ENCODE measurements at regions not wholly inside any gene's neighbourhood (a gene's known extent, or its start where the extent isn't known, plus 50 kb on each side); places are given as distances from the start of the nearest gene placed in this dataset.
A peak's percentile ranks its signal among the peaks of the same experiment; 100 is the strongest.

- H3K4me1 ChIP-seq (ENCODE audit: insufficient read depth, low read length), result peaks cover 23% of the 10 kb centered on the region
- peak overlapping the region; percentile 62 for H3K27ac ChIP-seq (ENCODE audit: low read depth, low read length)
- H3K4me1 Mint-ChIP-seq, result peaks cover 16 to 31% (median 18%) of the 10 kb centered on the region in 4 donors
- ChIA-PET POLR2A (ENCODE audit: partially characterized antibody) (interaction anchor here (0.9 kb wide), 1 partner anchor 89 kb away, joined by 3 read pairs; no protein-coding TSS in a partner anchor), CTCF (ENCODE audit: partially characterized antibody) (interaction anchor here (1.5 kb wide), 1 partner anchor 28 kb away, joined by 4 read pairs; no protein-coding TSS in a partner anchor)
- H3K27me3 Mint-ChIP-seq, result no peaks in the 10 kb centered on the region
- H3K9me3 Mint-ChIP-seq, result peaks cover 6 to 27% (median 19%) of the 10 kb centered on the region in 8 donors
- H3K27ac Mint-ChIP-seq, result peak overlapping the region in 5 of 7 donors; percentile 35 to 85 (median 64)
- H3K4me3 ChIP-seq (ENCODE audit: low read length in 2 of 2), result peak overlapping the region; percentile 60 to 72
- peaks cover 3 to 24% of the 10 kb centered on the region in 2 donors for H3K36me3 Mint-ChIP-seq
- H3K9me3 ChIP-seq (ENCODE audit: control insufficient read depth in 1 of 2, low read length in 2 of 2), result peaks cover 0 to 4% of the 10 kb centered on the region in 2 donors
- DNase-seq, result peak; percentile 80 to 90 (median 82)
- peak overlapping the region; percentile 76 to 87 (median 83) for H3K4me3 Mint-ChIP-seq
- H3K36me3 ChIP-seq (ENCODE audit: insufficient read depth, low read length), result no peaks in the 10 kb centered on the region
- intact Hi-C loops (cut with micrococcal nuclease), result loop anchor here (1.0 to 2.0 kb wide), 5 partner anchors 59 to 1344 kb away; partner anchors contain the start of genes ZNF467 and ZNF862
- no peaks in the 10 kb centered on the region for H3K27me3 ChIP-seq (ENCODE audit: insufficient read depth, low read length)
Observed at GRCh38 chr7:149714081-149714909, 59.1 kb downstream of the ZNF467 start.

DNA sequence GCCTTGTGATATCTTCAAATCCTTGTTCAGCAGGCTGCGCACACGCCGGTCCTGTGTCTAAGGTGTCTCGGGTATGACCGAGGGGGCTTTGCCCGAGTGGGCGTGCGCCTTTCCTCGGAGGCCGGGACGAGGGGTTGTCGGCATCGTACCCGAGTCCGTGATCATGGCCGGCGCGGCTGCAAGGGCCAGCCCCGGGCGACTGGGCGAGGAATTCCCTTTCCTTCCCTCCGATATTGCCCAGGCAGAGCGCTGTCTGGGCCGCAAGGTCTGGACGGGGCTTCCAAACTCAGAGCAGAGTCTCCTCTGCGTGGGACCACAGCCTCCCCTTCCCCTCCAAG lies 59.7 kb downstream of the ZNF467 start:
- peaks cover 6 to 30% (median 21%) of the 10 kb centered on the region in 8 donors for H3K9me3 Mint-ChIP-seq
- no peak for DNase-seq
- peak overlapping the region in 3 of 7 donors; percentile 10 to 64 (median 43) for H3K27ac Mint-ChIP-seq
- intact Hi-C loops (cut with micrococcal nuclease), result loop anchor here (1.0 to 2.0 kb wide), 5 partner anchors 60 to 1345 kb away; partner anchors contain the start of genes ZNF467 and ZNF862
- no peaks in the 10 kb centered on the region for H3K27me3 Mint-ChIP-seq
- H3K4me1 Mint-ChIP-seq, result peaks cover 16 to 31% (median 18%) of the 10 kb centered on the region in 4 donors
- peaks cover 0 to 6% of the 10 kb centered on the region in 2 donors for H3K9me3 ChIP-seq (ENCODE audit: control insufficient read depth in 1 of 2, low read length in 2 of 2)
- ChIA-PET POLR2A (ENCODE audit: partially characterized antibody) (interaction anchor here (0.9 to 1.1 kb wide), 2 partner anchors 89 to 252 kb away, joined by 3 read pairs; partner anchors contain the start of gene ZNF777), CTCF (ENCODE audit: partially characterized antibody) (no interaction called here)
- peak overlapping the region in 6 of 8 donors; percentile 64 to 87 (median 80) for H3K4me3 Mint-ChIP-seq
- H3K27ac ChIP-seq (ENCODE audit: low read depth, low read length), result peak overlapping the region; percentile 45
- H3K36me3 Mint-ChIP-seq, result peaks cover under 1 to 22% of the 10 kb centered on the region in 2 donors
- H3K27me3 ChIP-seq (ENCODE audit: insufficient read depth, low read length), result no peaks in the 10 kb centered on the region
- H3K4me1 ChIP-seq (ENCODE audit: insufficient read depth, low read length), result peaks cover 23% of the 10 kb centered on the region
- H3K36me3 ChIP-seq (ENCODE audit: insufficient read depth, low read length), result no peaks in the 10 kb centered on the region
- peak overlapping the region in 1 of 2 donors; percentile 72 for H3K4me3 ChIP-seq (ENCODE audit: low read length in 2 of 2)

DNA sequence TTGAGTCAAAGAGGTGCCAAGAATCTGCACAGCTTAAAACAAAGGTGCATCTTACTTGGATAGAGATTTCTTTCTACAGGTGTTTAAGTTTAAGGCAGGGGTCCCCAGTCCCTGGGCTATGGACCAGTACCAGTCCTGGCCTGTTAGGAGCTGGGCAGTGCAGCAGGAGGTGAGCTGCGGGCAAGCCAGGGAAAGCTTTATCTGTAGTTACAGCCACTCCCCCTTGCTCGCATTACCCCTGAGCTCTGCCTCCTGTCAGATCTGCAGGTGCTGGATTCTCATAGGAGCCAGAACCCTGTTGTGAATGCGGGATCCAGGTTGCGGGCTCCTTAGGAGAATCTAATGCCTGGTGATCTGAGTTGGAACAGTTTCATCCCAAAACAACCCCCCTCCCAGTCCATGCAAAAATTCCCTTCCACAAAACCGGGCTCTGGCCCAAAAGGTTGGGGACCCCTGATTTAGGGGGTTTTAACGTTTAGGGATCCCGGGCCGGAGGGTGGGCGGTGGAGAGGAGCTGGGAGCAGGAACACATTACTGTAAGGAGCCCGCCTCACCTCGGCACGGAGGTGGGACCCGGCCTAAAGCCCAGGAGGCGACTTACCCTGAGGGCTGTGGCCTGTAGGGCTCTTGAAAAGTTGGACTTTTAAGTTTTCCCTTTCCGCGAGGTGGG lies 60.2 kb downstream of the ZNF467 start:
- H3K36me3 ChIP-seq (ENCODE audit: insufficient read depth, low read length), result no peaks in the 10 kb centered on the region
- no peaks in the 10 kb centered on the region for H3K27me3 ChIP-seq (ENCODE audit: insufficient read depth, low read length)
- H3K4me3 ChIP-seq (ENCODE audit: low read length in 2 of 2), result no peak overlapping the region
- Mint-ChIP-seq H3K27me3 (no peaks in the 10 kb centered on the region), H3K36me3 (peaks cover 3 to 20% of the 10 kb centered on the region in 2 donors), H3K4me1 (peaks cover 16 to 31% (median 18%) of the 10 kb centered on the region in 4 donors), H3K27ac (peak overlapping the region in 1 of 7 donors; percentile 29), H3K4me3 (peak overlapping the region in 6 of 8 donors; percentile 51 to 83 (median 69)), H3K9me3 (peaks cover 6 to 34% (median 24%) of the 10 kb centered on the region in 8 donors)
- ChIA-PET POLR2A (ENCODE audit: partially characterized antibody) (interaction anchor here (0.9 to 1.1 kb wide), 2 partner anchors 88 to 252 kb away, joined by 3 read pairs; partner anchors contain the start of gene ZNF777), CTCF (ENCODE audit: partially characterized antibody) (no interaction called here)
- intact Hi-C loops (cut with micrococcal nuclease), result no loop called here
- no peak overlapping the region for H3K27ac ChIP-seq (ENCODE audit: low read depth, low read length)
- H3K9me3 ChIP-seq (ENCODE audit: control insufficient read depth in 1 of 2, low read length in 2 of 2), result peaks cover 0 to 7% of the 10 kb centered on the region in 2 donors
- peaks cover 23% of the 10 kb centered on the region for H3K4me1 ChIP-seq (ENCODE audit: insufficient read depth, low read length)
- no peak for DNase-seq

- Histone ChIP-seq H3K4me3 (ENCODE audit: low read length in 2 of 2) (no peak overlapping the region), H3K27ac (ENCODE audit: low read depth, low read length) (no peak overlapping the region), H3K36me3 (ENCODE audit: insufficient read depth, low read length) (no peaks in the 10 kb centered on the region), H3K27me3 (ENCODE audit: insufficient read depth, low read length) (no peaks in the 10 kb centered on the region), H3K9me3 (ENCODE audit: control insufficient read depth in 1 of 2, low read length in 2 of 2) (peaks cover 0 to 7% of the 10 kb centered on the region in 2 donors), H3K4me1 (ENCODE audit: insufficient read depth, low read length) (no peaks in the 10 kb centered on the region)
- CTCF ChIA-PET (ENCODE audit: partially characterized antibody), result interaction anchor here (0.6 to 1.0 kb wide), 3 partner anchors 14 to 168 kb away, joined by 3 read pairs; no protein-coding TSS in a partner anchor
- no peak for DNase-seq
- Mint-ChIP-seq H3K4me1 (peaks cover 0 to 1% (median under 1%) of the 10 kb centered on the region in 4 donors), H3K27me3 (peaks cover 10 to 13% of the 10 kb centered on the region in 2 donors), H3K36me3 (peaks cover 3 to 14% of the 10 kb centered on the region in 2 donors), H3K27ac (no peak overlapping the region), H3K9me3 (peaks cover 6 to 34% (median 25%) of the 10 kb centered on the region in 8 donors), H3K4me3 (no peak overlapping the region)
- intact Hi-C loops (cut with micrococcal nuclease), result no loop called here
- POLR2A ChIA-PET (ENCODE audit: partially characterized antibody), result no interaction called here
Observed at GRCh38 chr7:149708026-149708425, 65.4 kb downstream of the ZNF467 start.

DNA sequence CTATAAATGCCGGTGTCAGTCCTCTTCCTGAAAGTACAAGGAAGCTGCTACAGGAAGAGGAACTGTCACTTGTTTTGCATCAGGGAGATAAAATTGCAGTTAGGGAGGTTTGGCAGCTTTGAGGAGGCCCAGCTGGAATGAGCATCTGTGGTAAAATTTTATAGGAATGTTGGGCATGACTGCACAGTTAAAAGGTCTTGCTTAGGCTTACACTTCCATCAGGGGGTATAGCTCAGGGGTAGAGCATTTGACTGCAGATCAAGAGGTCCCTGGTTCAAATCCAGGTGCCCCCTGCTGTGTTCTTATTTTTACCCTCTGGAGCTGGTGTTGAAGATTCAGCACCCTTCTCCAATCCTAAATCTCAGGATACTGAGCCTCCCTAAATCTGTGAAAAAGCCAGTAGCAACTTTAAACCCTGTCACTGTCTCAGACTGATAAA lies 65.9 kb downstream of the ZNF467 start:
- no peak overlapping the region for H3K27ac ChIP-seq (ENCODE audit: low read depth, low read length)
- Mint-ChIP-seq H3K27ac (no peak overlapping the region), H3K9me3 (peaks cover 6 to 34% (median 25%) of the 10 kb centered on the region in 8 donors), H3K27me3 (peaks cover 10 to 18% of the 10 kb centered on the region in 2 donors), H3K36me3 (peaks cover 3 to 14% of the 10 kb centered on the region in 2 donors), H3K4me3 (no peak overlapping the region), H3K4me1 (no peaks in the 10 kb centered on the region)
- ChIA-PET CTCF (ENCODE audit: partially characterized antibody) (interaction anchor here (0.6 kb wide), 2 partner anchors 14 to 168 kb away, joined by 3 read pairs; no protein-coding TSS in a partner anchor), POLR2A (ENCODE audit: partially characterized antibody) (no interaction called here)
- intact Hi-C loops (cut with micrococcal nuclease), result no loop called here
- no peaks in the 10 kb centered on the region for H3K27me3 ChIP-seq (ENCODE audit: insufficient read depth, low read length)
- H3K9me3 ChIP-seq (ENCODE audit: control insufficient read depth in 1 of 2, low read length in 2 of 2), result peaks cover 0 to 7% of the 10 kb centered on the region in 2 donors
- no peaks in the 10 kb centered on the region for H3K36me3 ChIP-seq (ENCODE audit: insufficient read depth, low read length)
- DNase-seq, result no peak
- H3K4me3 ChIP-seq (ENCODE audit: low read length in 2 of 2), result no peak overlapping the region
- H3K4me1 ChIP-seq (ENCODE audit: insufficient read depth, low read length), result no peaks in the 10 kb centered on the region

- H3K27ac Mint-ChIP-seq, result no peak overlapping the region
- H3K4me3 Mint-ChIP-seq, result no peak overlapping the region
- no peak for DNase-seq
- H3K9me3 Mint-ChIP-seq, result peaks cover 3 to 27% (median 22%) of the 10 kb centered on the region in 8 donors
- H3K36me3 Mint-ChIP-seq, result peaks cover 3 to 12% of the 10 kb centered on the region in 2 donors
- H3K36me3 ChIP-seq (ENCODE audit: insufficient read depth, low read length), result no peaks in the 10 kb centered on the region
- no peak overlapping the region for H3K4me3 ChIP-seq (ENCODE audit: low read length in 2 of 2)
- POLR2A ChIA-PET (ENCODE audit: partially characterized antibody), result no interaction called here
- peaks cover 10 to 18% of the 10 kb centered on the region in 2 donors for H3K27me3 Mint-ChIP-seq
- H3K9me3 ChIP-seq (ENCODE audit: control insufficient read depth in 1 of 2, low read length in 2 of 2), result peaks cover 0 to 7% of the 10 kb centered on the region in 2 donors
- no peaks in the 10 kb centered on the region for H3K4me1 Mint-ChIP-seq
- H3K27ac ChIP-seq (ENCODE audit: low read depth, low read length), result no peak overlapping the region
- no peaks in the 10 kb centered on the region for H3K4me1 ChIP-seq (ENCODE audit: insufficient read depth, low read length)
- CTCF ChIA-PET (ENCODE audit: partially characterized antibody), result no interaction called here
- intact Hi-C loops (cut with micrococcal nuclease), result no loop called here
- H3K27me3 ChIP-seq (ENCODE audit: insufficient read depth, low read length), result no peaks in the 10 kb centered on the region
Observed at GRCh38 chr7:149706398-149706797, 67.0 kb downstream of the ZNF467 start.
